ENCODE measurements at regions not wholly inside any gene's neighbourhood (a gene's known extent, or its start where the extent isn't known, plus 50 kb on each side); places are given as distances from the start of the nearest gene placed in this dataset.
"Not testable (repeated sequence)": the region's sequence is repeated elsewhere in the genome, so short reads cannot be mapped to it uniquely, and the experiment has no call there.

DNA sequence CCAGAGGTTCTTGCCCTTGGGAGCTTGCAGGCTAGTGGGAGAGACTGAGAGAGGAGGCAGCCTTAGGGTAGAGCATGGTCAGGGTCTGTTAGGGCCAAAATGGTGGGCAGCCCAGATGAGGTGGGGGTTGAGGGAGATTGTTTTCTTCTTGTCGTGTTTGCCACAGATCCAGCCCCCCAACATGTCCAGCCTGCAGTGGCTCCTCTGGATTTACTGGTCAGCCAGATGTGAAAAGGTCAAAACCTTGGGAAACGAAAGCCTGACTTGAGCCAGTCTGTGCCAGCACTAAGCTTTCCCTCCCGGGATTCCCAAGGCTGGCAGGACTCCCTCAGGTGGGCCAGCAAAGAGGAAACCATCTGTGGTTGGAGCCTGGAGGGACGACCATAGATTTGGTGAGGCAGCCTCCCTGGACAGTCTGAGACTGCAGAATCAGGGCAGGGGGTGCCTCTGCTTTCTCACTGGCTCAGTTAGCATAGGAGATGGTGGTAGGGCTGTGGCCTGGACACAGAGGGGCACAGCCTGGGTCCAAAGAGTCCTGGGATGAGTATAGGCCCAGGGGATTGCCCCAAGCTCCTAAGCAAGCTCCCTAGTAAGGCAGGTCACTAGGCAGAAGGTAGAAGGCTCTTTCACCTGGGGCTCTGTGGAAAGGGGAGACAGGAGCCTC is 51.2 kb upstream of the PRR23C start:
- no peak for DNase-seq (ENCODE audit: low spot score)

- no peak for DNase-seq (ENCODE audit: low spot score)
Measured at GRCh38 chr3:139096670-139097069, 52.0 kb upstream of the PRR23C start.

DNA sequence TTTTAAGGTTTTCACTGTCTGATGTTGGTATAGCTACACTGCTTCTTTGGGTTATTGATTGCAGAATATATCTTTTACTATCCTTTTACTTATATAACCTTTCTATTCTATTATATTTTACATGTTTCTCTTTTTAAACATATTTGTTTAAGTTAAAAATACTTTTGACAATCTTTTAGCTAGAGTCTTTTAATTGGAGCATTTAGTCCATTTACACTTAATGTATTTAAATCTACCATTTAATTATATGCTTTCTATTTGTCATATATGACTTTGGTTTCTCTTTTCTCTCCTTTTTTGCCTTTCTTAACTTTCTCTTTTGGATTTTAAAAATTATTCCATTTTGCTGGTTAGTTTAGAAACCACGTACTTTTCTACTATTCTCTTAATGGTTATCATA is 53.7 kb upstream of the PRR23C start:
- DNase-seq (ENCODE audit: low spot score): no peak

GRCh38 chr3:139099968-139100817 is 55.5 kb upstream of the PRR23C start:
- no peak for DNase-seq (ENCODE audit: low spot score)

DNA sequence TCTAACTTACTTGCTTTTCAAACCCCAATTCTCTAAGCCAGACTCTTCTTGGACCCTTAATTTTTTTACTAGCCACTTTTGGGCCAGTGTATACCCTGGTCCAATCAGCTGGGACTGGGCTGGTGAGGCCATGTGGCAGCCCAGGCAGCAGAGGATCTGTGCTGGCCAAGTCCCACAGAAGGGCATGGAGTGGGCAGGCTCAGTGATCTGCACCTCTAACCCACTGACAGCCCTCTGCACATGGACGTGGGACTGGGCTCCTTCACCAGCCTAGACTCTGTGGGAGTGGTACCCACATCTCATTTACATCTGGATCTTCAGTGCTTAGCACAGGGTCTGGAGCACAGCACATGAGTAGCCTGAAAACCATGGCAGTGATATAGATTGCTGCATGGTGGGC is 56.1 kb upstream of the PRR23C start:
- DNase-seq (ENCODE audit: low spot score): no peak

GRCh38 chr3:139101396-139101795 is 56.7 kb upstream of the PRR23C start:
- no peak for DNase-seq (ENCODE audit: low spot score)

- DNase-seq (ENCODE audit: low spot score): no peak
Measured at GRCh38 chr3:139103484-139103883, 58.8 kb upstream of the PRR23C start.

- no peak for DNase-seq (ENCODE audit: low spot score)
Measured at GRCh38 chr3:139104062-139104461, 59.4 kb upstream of the PRR23C start.

- DNase-seq (ENCODE audit: low spot score): no peak
Measured at GRCh38 chr3:139105154-139105702, 60.5 kb upstream of the PRR23C start.

- no peak for DNase-seq (ENCODE audit: low spot score)
Measured at GRCh38 chr3:139106013-139106932, 61.6 kb upstream of the PRR23C start.

GRCh38 chr3:139107424-139108252 is 62.9 kb upstream of the PRR23C start:
- no peak for DNase-seq (ENCODE audit: low spot score)

DNA sequence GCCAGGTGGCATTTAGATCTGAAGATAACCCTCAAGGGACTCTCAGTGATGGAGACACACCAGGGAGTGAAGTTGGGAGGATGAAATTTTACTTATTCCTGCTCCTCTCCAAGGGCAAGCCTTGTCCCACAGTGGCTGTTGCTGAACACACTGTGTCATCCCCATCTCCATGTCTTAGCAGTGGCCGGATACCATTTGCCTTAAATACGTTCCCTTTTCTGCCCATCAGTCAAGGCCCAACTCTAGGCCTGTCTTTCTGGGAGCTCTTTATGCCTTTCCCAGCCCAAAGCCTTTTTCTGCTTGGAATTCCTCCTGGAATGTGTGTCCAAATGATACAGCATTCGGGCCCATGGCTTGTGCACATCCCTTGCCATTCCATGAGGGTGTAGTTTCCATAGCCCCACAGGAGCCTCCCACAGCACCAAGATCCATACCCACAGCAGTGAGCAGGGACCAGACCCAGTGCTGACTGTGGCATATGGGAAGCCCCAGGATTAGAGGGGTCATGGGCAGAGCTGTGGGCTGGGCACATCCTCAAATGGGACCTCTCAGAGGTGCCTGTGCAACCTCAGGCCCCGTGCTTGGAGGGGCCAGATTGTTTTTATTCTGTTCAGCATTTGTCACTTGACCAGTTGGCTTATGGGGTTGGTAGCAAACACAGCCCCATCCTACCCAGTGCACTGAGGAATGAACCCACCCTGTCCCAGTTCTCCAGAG is 63.7 kb upstream of the PRR23C start:
- no peak for DNase-seq (ENCODE audit: low spot score)

- no peak for DNase-seq (ENCODE audit: low spot score)
Measured at GRCh38 chr3:139109271-139109670, 64.6 kb upstream of the PRR23C start.

GRCh38 chr3:139110072-139110830 is 65.6 kb upstream of the PRR23C start:
- no peak for DNase-seq (ENCODE audit: low spot score)

GRCh38 chr3:139110929-139111328 is 66.2 kb upstream of the PRR23C start:
- not testable (repeated sequence) for DNase-seq (ENCODE audit: low spot score)

DNA sequence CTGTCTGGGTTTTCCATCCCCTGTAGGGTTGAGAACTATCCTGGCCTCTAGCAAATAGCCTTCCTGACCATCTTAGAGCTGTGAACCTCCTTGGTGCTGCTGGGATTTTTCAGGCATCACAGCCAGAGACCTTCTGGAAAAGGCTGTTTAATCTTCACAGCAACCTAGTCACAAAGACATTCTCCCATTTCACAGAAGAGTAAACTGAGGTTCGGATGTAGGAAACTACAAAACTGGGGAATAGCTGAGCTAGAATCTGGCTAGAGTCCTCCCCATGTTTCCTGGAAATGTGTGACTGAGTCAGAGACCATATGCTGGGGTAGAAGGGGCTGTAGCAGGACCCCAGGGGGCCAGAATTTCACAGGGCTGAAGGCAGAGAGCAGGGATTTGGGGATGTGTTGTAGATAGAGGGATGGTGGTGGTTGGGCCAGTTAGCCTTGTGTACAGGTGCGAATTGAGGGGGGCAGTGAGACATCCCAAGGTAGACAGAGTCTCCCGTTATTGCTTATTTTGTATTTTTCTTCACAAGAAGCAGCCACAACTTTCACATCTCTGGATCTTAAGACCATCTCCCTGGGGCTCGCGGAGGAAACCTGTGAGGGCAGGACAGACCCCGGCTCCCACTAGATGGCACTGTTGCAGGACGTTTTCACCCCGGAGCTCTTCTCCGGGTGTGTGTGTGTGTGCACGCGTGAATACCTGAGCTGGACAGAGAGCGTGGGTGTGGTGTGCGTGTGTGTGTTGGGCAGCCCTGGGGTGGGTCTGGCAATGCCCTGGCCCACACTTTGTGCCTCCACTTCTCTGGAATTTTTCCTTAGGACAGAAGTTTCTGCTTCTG is 66.9 kb upstream of the PRR23C start:
- DNase-seq (ENCODE audit: low spot score): peak; percentile 61

DNA sequence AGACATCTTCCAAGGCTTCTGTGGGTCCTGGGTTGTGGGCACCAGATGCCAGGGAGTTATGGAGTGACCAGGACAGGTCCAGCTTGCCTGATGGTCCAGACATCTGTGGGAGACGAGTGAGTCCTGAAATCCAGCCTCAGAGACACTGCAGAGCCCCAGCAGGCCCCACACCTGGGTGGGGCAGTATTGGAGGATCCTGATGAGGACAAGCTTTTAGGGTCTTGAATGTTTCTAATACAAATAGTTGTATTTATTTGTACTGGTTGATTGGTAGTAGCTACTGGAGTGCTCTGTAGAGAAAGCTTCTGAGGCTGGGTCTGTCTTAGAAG is 67.5 kb upstream of the PRR23C start:
- DNase-seq (ENCODE audit: low spot score): no peak

DNA sequence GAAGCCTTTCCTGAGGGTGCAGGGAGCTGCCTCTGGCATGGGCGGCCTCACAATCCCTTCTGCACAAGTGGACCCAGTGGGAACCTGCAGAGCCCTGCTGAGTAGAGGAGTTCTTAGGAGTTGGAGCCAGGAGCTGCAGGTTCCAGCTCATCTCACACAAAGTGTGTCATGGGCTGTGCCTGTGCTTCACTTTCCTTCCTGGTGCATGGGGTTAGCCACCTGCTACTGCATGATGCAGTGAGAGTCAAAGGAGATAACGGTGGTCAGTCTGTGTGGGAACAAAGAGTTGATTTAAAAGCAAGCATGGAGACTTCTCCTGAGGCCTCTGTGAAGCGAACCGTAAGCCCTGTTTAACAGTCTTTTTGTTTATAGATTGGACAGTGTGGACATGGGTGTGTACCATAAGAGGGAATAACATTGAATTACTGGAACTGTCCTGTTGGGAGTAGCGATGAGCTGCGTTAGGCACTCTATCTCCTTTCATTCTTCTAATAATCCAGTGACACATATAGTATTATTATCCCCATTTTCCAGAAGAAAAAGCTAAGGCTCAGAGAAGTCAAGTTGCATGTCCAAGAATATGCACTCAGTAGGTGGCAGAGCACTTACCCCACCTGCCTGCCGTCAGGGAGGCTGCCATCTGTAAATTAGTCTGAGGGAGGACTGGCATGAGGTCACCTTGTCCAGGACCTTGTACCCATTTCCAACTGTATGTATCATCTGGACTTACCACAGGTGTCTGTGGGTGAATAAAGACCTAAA is 68.7 kb upstream of the PRR23C start:
- peak; percentile 15 for DNase-seq (ENCODE audit: low spot score)

Measured in hematopoietic multipotent progenitor cell treated with erythropoietin and hydrocortisone succinate and interleukin-3 and kit ligand, for 17 days (in vitro differentiated cells).